ENCODE measurements at regions not wholly inside any gene's neighbourhood (a gene's known extent, or its start where the extent isn't known, plus 50 kb on each side); places are given as distances from the start of the nearest gene placed in this dataset.
"Not testable (repeated sequence)": the region's sequence is repeated elsewhere in the genome, so short reads cannot be mapped to it uniquely, and the experiment has no call there.

DNA sequence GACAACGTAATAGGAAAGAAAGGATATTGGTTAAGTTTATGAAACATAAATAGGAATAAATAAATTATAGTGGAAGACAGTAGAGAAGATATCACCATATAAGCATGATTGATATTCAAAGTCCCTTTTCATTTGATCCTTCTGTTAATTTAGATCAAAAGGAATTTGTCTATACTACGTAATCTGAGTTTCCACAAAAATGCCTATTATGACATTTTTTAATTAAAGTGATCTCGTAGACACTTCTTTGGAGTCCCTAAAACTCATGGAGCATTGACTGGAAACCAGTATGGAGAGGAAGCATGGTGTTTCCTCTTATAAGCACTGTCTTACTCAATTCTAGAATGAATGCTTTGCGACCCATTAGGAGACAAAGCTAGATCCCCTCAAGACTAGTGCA, 411.4 kb upstream of the SPHKAP start:
- no peak for DNase-seq
- H3K36me3 ChIP-seq, result no peaks in the 10 kb centered on the region
- no peaks in the 10 kb centered on the region for H3K9me3 ChIP-seq
- H3K4me3 ChIP-seq, result no peak overlapping the region
- H3K27me3 ChIP-seq, result no peaks in the 10 kb centered on the region
- TF ChIP-seq, protein P1, sequence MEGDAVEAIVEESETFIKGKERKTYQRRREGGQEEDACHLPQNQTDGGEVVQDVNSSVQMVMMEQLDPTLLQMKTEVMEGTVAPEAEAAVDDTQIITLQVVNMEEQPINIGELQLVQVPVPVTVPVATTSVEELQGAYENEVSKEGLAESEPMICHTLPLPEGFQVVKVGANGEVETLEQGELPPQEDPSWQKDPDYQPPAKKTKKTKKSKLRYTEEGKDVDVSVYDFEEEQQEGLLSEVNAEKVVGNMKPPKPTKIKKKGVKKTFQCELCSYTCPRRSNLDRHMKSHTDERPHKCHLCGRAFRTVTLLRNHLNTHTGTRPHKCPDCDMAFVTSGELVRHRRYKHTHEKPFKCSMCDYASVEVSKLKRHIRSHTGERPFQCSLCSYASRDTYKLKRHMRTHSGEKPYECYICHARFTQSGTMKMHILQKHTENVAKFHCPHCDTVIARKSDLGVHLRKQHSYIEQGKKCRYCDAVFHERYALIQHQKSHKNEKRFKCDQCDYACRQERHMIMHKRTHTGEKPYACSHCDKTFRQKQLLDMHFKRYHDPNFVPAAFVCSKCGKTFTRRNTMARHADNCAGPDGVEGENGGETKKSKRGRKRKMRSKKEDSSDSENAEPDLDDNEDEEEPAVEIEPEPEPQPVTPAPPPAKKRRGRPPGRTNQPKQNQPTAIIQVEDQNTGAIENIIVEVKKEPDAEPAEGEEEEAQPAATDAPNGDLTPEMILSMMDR (IDR thresholded peaks at IDR 0.05), result no peak
- intact Hi-C loops (cut with DNase I), result no loop called here
- H3K27ac ChIP-seq, result no peak overlapping the region
- no peaks in the 10 kb centered on the region for H3K4me1 ChIP-seq
- no peak overlapping the region for H3K9ac ChIP-seq (ENCODE audit: low read depth in 2 of 2, low read length in 2 of 2)

DNA sequence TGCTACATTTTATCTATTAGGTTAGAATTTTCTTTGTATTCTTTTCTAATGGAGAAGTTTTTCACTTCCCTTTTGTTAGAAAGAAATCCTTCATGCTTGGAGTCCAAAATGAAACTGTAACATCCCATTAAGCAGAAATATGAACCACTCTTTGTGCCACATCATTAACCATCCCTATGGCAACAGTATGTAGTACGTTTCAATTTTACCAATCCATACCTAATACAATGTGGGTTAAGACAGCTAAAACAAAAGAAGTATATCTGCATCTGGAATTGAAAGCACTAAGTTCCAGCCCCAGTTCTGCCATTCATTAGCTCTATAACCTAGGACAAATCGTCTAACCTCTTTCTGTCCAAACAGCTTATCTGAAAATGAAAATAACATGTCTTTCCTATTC, 409.2 kb upstream of the SPHKAP start:
- no peak overlapping the region for H3K27ac ChIP-seq
- TF ChIP-seq, protein P1 (IDR thresholded peaks at IDR 0.05), result no peak

DNA sequence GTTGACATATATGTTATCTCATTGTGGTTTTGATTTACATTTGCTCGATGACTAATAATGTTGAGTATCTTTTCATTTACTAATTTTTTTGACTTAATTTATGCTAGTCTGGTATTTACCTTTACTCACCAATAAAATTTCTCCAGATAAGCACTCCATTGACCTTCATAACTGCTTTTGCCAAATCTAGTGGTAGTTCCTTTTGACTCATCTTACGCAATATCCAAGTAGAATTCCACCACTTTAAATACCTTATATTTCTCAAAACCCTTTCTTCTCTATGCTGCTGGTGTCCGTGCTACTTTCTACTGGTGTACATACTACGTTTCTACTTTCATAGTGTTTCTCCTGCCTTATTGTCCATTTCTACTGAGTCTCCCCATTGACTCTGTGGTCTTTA, 407.6 kb upstream of the SPHKAP start:
- Histone ChIP-seq H3K4me3 (no peak overlapping the region), H3K9ac (ENCODE audit: low read depth in 2 of 2, low read length in 2 of 2) (no peak overlapping the region), H3K27ac (no peak overlapping the region), H3K27me3 (no peaks in the 10 kb centered on the region), H3K9me3 (no peaks in the 10 kb centered on the region), H3K4me1 (no peaks in the 10 kb centered on the region), H3K36me3 (no peaks in the 10 kb centered on the region)
- intact Hi-C loops (cut with DNase I), result no loop called here
- TF ChIP-seq, protein P1 (IDR thresholded peaks at IDR 0.05), result no peak
- DNase-seq, result no peak

More for the DNA sequence above, 409.2 kb upstream of the SPHKAP start:
- Histone ChIP-seq H3K9ac (ENCODE audit: low read depth in 2 of 2, low read length in 2 of 2) (no peak overlapping the region), H3K4me3 (no peak overlapping the region), H3K9me3 (no peaks in the 10 kb centered on the region), H3K4me1 (no peaks in the 10 kb centered on the region), H3K27me3 (no peaks in the 10 kb centered on the region), H3K36me3 (no peaks in the 10 kb centered on the region)
- intact Hi-C loops (cut with DNase I), result no loop called here
- DNase-seq, result no peak

DNA sequence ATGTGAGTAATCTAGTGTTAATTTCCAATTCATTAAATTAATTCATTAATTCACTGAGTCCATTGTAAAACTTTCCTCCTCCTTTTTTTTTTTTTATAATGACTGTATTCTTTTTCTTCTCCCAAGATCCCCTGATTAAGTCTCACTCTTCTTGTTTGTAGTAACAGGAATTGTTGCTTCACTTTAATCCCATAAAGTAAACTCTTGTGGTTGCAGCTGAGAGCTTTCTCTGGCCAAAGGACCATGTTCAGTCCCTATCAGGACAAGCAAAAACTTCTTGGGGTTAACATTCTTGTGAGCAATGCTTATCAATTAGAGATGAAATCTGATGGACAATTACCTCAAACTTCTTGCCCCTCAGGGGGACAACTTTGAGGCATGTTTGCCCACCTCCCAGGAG, 400.2 kb upstream of the SPHKAP start:
- H3K36me3 ChIP-seq, result no peaks in the 10 kb centered on the region
- H3K27ac ChIP-seq, result no peak overlapping the region
- TF ChIP-seq, protein P1 (IDR thresholded peaks at IDR 0.05), result no peak
- no peak overlapping the region for H3K4me3 ChIP-seq
- intact Hi-C loops (cut with DNase I), result no loop called here
- no peaks in the 10 kb centered on the region for H3K27me3 ChIP-seq
- no peaks in the 10 kb centered on the region for H3K4me1 ChIP-seq
- no peaks in the 10 kb centered on the region for H3K9me3 ChIP-seq
- H3K9ac ChIP-seq (ENCODE audit: low read depth in 2 of 2, low read length in 2 of 2), result no peak overlapping the region
- no peak for DNase-seq

DNA sequence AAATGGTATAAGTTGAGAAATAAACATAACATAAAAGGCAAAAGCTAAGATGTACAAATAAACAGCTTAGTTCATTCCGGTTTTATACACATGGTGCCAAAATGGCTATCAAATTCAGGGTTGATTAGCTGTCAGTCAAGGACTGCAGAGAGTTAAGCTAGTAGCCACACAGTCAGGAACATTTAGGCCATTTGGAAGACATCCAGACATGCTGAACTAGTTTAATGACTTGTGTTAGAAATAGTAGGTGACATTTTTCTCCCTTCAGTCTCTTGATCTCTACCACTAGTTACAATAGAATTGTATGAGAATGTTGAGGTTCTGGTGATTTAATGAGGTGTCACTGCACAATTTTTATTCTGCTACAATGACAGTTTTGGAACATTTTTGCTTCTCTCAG, 394.4 kb upstream of the SPHKAP start:
- Histone ChIP-seq H3K27me3 (no peaks in the 10 kb centered on the region), H3K27ac (no peak overlapping the region), H3K9ac (ENCODE audit: low read depth in 2 of 2, low read length in 2 of 2) (no peak overlapping the region), H3K36me3 (no peaks in the 10 kb centered on the region), H3K4me1 (no peaks in the 10 kb centered on the region), H3K4me3 (no peak overlapping the region), H3K9me3 (no peaks in the 10 kb centered on the region)
- TF ChIP-seq, protein P1 (IDR thresholded peaks at IDR 0.05), result no peak
- no peak for DNase-seq
- intact Hi-C loops (cut with DNase I), result no loop called here

DNA sequence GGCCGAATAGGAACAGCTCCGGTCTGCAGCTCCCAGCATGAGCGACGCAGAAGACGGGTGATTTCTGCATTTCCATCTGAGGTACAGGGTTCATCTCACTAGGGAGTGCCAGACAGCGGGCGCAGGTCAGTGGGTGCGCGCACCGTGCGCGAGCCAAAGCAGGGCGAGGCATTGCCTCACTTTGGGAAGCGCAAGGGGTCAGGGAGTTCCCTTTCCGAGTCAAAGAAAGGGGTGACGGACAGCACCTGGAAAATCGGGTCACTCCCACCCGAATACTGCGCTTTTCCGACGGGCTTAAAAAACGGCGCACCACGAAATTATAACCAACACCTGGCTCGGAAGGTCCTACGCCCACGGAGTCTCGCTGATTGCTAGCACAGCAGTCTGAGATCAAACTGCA, 386.8 kb upstream of the SPHKAP start:
- H3K36me3 ChIP-seq; H3K9ac ChIP-seq (ENCODE audit: low read depth in 2 of 2, low read length in 2 of 2); H3K27me3 ChIP-seq; intact Hi-C loops (cut with DNase I); H3K4me3 ChIP-seq; H3K4me1 ChIP-seq; DNase-seq; H3K27ac ChIP-seq; H3K9me3 ChIP-seq: not testable (repeated sequence)
